Suprapubic skin (tissue), 4 donors: ENCODE measurements at regions not wholly inside any gene's neighbourhood (a gene's known extent, or its start where the extent isn't known, plus 50 kb on each side); places are given as distances from the start of the nearest gene placed in this dataset.

Source experiments
- DNase-seq, 2 donors: peaks; one replicate each; pipeline ENCODE4 v3.0.0-alpha.2; 2019; ENCODE audit warnings: low spot score in 2 of 2
- H3K27ac ChIP-seq: fragments of 200-600 bp; sonication (generic); one replicate; pipeline ENCODE4 v1.5.1; 2019
- H3K27me3 ChIP-seq: fragments of 200-600 bp; sonication (generic); one replicate; pipeline ENCODE4 v1.5.1; 2019
- H3K36me3 ChIP-seq: fragments of 200-600 bp; sonication (generic); one replicate; pipeline ENCODE4 v1.5.1; 2019
- H3K4me1 ChIP-seq: fragments of 200-600 bp; sonication (generic); one replicate; pipeline ENCODE4 v1.5.1; 2019
- H3K4me3 ChIP-seq: fragments of 200-600 bp; sonication (generic); one replicate; pipeline ENCODE4 v1.5.1; 2019; ENCODE audit warnings: mild to moderate bottlenecking
- H3K9me3 ChIP-seq: fragments of 200-600 bp; sonication (generic); one replicate; pipeline ENCODE4 v1.5.1; 2019
- EP300 ChIP-seq: sonication (generic); formaldehyde crosslinking; IDR thresholded peaks from one replicate; pipeline ENCODE4 v1.6.1; 2017; ENCODE audit warnings: antibody characterized with exemption
- POLR2A ChIP-seq, 2 donors: fragments of 450-650 bp; IDR thresholded peaks; one replicate each; pipeline ENCODE4 v1.6.1; 2017; ENCODE audit warnings: antibody characterized with exemption in 2 of 2, mild to moderate bottlenecking in 2 of 2, moderate library complexity in 2 of 2
- POLR2AphosphoS5 ChIP-seq, 3 donors: sonication (generic); formaldehyde crosslinking; IDR thresholded peaks; one replicate each; pipeline ENCODE4 v1.6.1; 2017; ENCODE audit warnings: antibody characterized with exemption in 3 of 3
- WGBS: methylation state at CpG from one replicate; pipeline ENCODE4 v1.1.5; 2018; 5-methylcytosine and 5-hydroxymethylcytosine counted together
- TF ChIP-seq, protein P1 (sequence below), 2 donors: fragments of 200-600 bp in 1 of 2; fragments of 450-650 bp in 1 of 2; sonication (generic) in 1 of 2; IDR thresholded peaks; one replicate each; pipeline ENCODE4 v1.5.1; 2016 to 2019; ENCODE audit warnings: antibody characterized with exemption in 2 of 2, mild to moderate bottlenecking in 1 of 2, moderate library complexity in 1 of 2

DNA sequence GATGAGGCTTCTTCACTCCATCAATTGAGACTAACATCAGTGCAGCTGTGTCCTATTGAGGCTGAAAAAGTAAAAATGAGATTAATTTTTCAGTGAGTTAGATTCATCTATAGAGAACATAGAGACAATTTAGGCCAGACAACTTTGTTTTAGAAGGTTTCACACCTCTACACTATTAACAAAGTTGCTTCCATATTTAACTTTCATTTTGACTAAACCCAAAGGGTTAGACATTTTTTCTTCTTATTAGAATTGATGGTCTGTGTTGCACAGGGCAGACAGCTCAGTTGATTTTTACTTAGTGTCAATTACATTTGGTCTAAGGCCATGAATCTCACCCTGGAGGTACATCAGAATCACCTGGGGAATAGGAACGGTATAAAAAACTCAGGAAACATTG lies 130.2 kb upstream of the NXPH2 start:
- WGBS, result 41% methylated on average over 1 of the region's 1 CpG
- Histone ChIP-seq H3K9me3 (no peaks in the 10 kb centered on the region), H3K4me1 (no peaks in the 10 kb centered on the region)

DNA sequence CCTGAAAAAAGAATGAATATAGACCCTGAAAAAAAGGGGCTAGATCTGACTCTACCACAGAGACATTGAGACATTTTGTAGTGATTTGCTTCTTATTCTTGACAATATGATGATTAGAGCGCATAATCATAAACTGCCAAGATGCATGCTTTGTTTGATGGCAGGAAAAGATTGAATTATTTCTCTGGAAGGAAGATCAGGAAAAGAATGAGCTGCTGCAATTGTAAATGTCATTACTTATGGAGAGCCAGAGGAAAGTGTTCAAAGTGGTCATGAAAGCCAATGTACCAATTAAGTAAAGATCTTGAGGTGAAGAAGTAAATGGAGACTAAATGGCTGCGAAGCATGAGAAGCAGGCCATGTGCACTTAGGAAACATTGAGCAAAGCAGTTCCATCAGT lies 126.4 kb upstream of the NXPH2 start:
- H3K27me3 ChIP-seq, result no peaks in the 10 kb centered on the region
- H3K4me3 ChIP-seq, result no peak overlapping the region
- H3K9me3 ChIP-seq, result no peaks in the 10 kb centered on the region
- 94% methylated on average over 2 of the region's 2 CpGs for WGBS
- TF ChIP-seq EP300 (no peak), POLR2AphosphoS5 (IDR thresholded peaks at IDR 0.05) (no peak), POLR2A (IDR thresholded peaks at IDR 0.05) (no peak)
- TF ChIP-seq, protein P1, sequence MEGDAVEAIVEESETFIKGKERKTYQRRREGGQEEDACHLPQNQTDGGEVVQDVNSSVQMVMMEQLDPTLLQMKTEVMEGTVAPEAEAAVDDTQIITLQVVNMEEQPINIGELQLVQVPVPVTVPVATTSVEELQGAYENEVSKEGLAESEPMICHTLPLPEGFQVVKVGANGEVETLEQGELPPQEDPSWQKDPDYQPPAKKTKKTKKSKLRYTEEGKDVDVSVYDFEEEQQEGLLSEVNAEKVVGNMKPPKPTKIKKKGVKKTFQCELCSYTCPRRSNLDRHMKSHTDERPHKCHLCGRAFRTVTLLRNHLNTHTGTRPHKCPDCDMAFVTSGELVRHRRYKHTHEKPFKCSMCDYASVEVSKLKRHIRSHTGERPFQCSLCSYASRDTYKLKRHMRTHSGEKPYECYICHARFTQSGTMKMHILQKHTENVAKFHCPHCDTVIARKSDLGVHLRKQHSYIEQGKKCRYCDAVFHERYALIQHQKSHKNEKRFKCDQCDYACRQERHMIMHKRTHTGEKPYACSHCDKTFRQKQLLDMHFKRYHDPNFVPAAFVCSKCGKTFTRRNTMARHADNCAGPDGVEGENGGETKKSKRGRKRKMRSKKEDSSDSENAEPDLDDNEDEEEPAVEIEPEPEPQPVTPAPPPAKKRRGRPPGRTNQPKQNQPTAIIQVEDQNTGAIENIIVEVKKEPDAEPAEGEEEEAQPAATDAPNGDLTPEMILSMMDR (IDR thresholded peaks at IDR 0.05), result no peak
- H3K36me3 ChIP-seq, result no peaks in the 10 kb centered on the region
- H3K4me1 ChIP-seq, result no peaks in the 10 kb centered on the region
- H3K27ac ChIP-seq, result no peak overlapping the region
- no peak for DNase-seq

More for the DNA sequence above, 130.2 kb upstream of the NXPH2 start:
- no peaks in the 10 kb centered on the region for H3K27me3 ChIP-seq
- H3K4me3 ChIP-seq, result no peak overlapping the region
- TF ChIP-seq POLR2A (IDR thresholded peaks at IDR 0.05) (no peak), EP300 (no peak), POLR2AphosphoS5 (IDR thresholded peaks at IDR 0.05) (no peak)
- TF ChIP-seq, protein P1 (IDR thresholded peaks at IDR 0.05), result no peak
- DNase-seq, result no peak
- no peak overlapping the region for H3K27ac ChIP-seq
- no peaks in the 10 kb centered on the region for H3K36me3 ChIP-seq

DNA sequence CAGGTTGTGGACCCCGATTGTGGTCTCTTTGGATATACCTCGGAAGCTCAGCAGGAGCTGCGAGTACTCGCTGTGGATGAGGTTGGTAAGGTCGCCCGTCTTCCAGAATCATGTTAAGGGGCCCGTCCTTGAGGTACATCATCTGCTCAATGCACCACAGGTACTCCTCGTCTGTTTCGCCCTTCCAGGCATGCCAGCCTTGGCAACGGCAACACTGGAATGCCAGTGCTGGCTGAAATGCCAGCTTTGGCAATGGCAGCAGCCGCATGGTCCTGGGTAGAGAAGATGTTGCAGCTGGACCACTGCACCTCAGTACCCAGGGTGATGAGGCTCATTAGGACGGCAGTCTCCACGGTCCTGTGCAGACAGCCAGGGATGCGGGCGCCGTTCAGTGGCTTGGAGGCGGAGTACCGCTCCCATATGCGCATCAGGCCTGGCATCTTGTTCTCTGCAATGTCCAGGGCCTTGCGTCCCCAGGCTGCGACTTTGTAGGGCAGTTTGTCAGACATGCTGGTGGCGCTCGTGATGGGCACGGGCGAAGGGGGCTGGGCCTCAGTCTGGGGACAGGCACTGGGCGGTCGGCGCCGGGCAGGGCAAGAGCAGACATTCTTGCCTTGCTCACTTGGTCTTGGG lies 122.2 kb upstream of the NXPH2 start:
- H3K4me1 ChIP-seq, result no peaks in the 10 kb centered on the region
- no peak overlapping the region for H3K4me3 ChIP-seq
- H3K27me3 ChIP-seq, result no peaks in the 10 kb centered on the region
- H3K27ac ChIP-seq, result no peak overlapping the region
- WGBS, result 85% methylated on average over 19 of the region's 29 CpGs
- H3K36me3 ChIP-seq, result no peaks in the 10 kb centered on the region
- no peak for DNase-seq
- no peak for TF ChIP-seq POLR2AphosphoS5 (IDR thresholded peaks at IDR 0.05)
- no peak for TF ChIP-seq POLR2A (IDR thresholded peaks at IDR 0.05)
- H3K9me3 ChIP-seq, result no peaks in the 10 kb centered on the region

DNA sequence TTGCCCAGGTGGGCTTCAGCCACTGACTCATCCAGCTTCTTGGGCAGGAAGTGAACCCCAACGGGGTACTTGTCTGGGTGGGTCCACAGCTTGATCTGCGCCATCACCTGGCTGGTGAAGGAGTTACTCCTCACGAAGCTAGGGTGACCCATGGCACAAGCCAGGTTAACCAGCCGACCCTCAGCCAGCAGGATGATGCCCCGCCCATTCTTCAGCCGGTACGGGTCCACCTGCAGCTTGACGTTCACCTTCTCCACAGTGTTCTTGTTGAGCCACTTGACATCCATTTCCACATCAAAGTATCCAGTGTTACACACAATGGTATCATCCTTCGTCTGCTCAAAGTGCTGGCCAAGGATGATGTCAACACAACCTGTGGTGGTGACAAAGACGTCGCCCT lies 121.3 kb upstream of the NXPH2 start:
- no peaks in the 10 kb centered on the region for H3K9me3 ChIP-seq
- no peak overlapping the region for H3K27ac ChIP-seq
- H3K27me3 ChIP-seq, result no peaks in the 10 kb centered on the region
- no peaks in the 10 kb centered on the region for H3K4me1 ChIP-seq
- H3K4me3 ChIP-seq, result no peak overlapping the region
- WGBS, result 86% methylated on average over 6 of the region's 11 CpGs
- H3K36me3 ChIP-seq, result no peaks in the 10 kb centered on the region
- TF ChIP-seq, protein P1 (IDR thresholded peaks at IDR 0.05), result no peak
- TF ChIP-seq EP300, result no peak
- DNase-seq, result no peak

DNA sequence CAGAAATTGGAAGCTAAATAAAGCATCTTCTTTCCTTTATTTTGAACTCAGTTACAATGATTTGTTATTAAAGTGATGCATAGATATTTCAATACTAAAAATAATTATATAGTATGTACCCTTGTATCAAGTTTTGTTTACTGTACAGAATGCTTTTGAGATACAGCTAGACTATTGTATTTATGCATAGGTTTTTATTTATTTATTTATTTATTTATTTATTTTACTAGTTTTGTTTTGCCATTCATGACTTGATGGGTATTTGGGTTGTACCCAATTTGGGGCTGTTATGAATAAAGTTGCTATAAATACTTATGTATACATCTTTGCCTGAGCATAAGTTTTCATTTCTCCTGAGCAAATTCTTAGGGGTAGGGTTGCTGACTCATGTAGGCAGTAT lies 118.7 kb upstream of the NXPH2 start:
- Histone ChIP-seq H3K9me3 (no peaks in the 10 kb centered on the region), H3K27ac (no peak overlapping the region), H3K36me3 (no peaks in the 10 kb centered on the region), H3K4me1 (no peaks in the 10 kb centered on the region), H3K4me3 (no peak overlapping the region), H3K27me3 (no peaks in the 10 kb centered on the region)
- DNase-seq, result no peak
- TF ChIP-seq POLR2A (IDR thresholded peaks at IDR 0.05) (no peak), EP300 (no peak), POLR2AphosphoS5 (IDR thresholded peaks at IDR 0.05) (no peak)
- TF ChIP-seq, protein P1 (IDR thresholded peaks at IDR 0.05), result no peak

DNA sequence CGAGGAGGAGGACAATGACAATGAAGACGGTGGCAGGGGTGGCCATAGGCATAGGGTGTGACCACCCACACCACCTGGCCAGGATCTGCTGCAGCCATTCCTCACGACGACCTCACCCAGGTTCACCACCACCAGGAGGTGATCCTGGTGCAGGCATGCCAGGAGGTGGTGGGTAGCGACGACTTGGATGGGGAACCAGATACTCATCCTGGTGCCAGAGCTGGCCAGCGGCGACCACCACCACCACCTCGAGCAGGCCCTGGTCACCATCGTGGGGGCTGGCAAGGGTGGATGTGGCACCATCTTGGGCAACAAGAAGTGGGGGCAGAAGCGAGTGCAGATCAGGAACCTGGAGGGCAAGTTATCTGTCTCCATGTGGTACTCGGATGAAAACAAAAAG lies 117.1 kb upstream of the NXPH2 start:
- no peaks in the 10 kb centered on the region for H3K27me3 ChIP-seq
- H3K9me3 ChIP-seq, result no peaks in the 10 kb centered on the region
- no peaks in the 10 kb centered on the region for H3K36me3 ChIP-seq
- 78% methylated on average over 12 of the region's 12 CpGs for WGBS
- no peak overlapping the region for H3K27ac ChIP-seq
- H3K4me1 ChIP-seq, result no peaks in the 10 kb centered on the region
- TF ChIP-seq POLR2A (IDR thresholded peaks at IDR 0.05) (no peak), EP300 (no peak), POLR2AphosphoS5 (IDR thresholded peaks at IDR 0.05) (no peak)
- TF ChIP-seq, protein P1 (IDR thresholded peaks at IDR 0.05), result no peak
- no peak overlapping the region for H3K4me3 ChIP-seq
- DNase-seq, result no peak
